ENCODE measurements at regions not wholly inside any gene's neighbourhood (a gene's known extent, or its start where the extent isn't known, plus 50 kb on each side); places are given as distances from the start of the nearest gene placed in this dataset.

DNA sequence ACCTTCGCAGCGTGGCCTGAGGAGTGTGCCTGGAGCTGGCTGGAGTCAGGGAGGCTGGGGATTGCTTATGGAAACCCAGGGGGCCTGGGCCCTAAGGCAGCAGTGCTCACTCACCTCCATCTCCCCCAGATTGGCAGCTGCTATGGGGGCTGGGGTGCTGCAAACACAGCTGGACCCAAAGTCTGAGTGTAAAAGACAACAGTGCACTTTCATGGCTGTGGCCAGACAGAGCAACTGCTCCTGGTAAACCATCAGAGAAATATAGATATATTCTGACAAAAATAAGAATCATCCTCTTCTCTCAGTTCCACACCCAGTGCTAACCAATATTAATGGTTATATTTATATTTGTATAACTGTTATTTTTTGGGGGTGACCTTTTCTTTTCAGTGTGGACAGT lies 123.9 kb downstream of the TENT4A start:
- TF ChIP-seq EZH2phosphoT487 (IDR thresholded peaks at IDR 0.05; ENCODE audit: borderline replicate concordance, low read depth, low read length) = no peak
- TF ChIP-seq, protein P1, sequence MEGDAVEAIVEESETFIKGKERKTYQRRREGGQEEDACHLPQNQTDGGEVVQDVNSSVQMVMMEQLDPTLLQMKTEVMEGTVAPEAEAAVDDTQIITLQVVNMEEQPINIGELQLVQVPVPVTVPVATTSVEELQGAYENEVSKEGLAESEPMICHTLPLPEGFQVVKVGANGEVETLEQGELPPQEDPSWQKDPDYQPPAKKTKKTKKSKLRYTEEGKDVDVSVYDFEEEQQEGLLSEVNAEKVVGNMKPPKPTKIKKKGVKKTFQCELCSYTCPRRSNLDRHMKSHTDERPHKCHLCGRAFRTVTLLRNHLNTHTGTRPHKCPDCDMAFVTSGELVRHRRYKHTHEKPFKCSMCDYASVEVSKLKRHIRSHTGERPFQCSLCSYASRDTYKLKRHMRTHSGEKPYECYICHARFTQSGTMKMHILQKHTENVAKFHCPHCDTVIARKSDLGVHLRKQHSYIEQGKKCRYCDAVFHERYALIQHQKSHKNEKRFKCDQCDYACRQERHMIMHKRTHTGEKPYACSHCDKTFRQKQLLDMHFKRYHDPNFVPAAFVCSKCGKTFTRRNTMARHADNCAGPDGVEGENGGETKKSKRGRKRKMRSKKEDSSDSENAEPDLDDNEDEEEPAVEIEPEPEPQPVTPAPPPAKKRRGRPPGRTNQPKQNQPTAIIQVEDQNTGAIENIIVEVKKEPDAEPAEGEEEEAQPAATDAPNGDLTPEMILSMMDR (conservative IDR thresholded peaks at IDR 0.05; ENCODE audit: low read length) = no peak
